ENCODE measurements at regions not wholly inside any gene's neighbourhood (a gene's known extent, or its start where the extent isn't known, plus 50 kb on each side); places are given as distances from the start of the nearest gene placed in this dataset.

GRCh38 chr5:20619591-20619990, 631.6 kb upstream of the CDH18 start:
- DNase-seq (ENCODE audit: low read depth, low spot score) = no peak
- no peak overlapping the region for H3K4me3 ChIP-seq (ENCODE audit: low read length)

- H3K4me3 ChIP-seq (ENCODE audit: low read length) = no peak overlapping the region
- DNase-seq (ENCODE audit: low read depth, low spot score) = no peak
These were observed 630.3 kb upstream of the CDH18 start for GRCh38 chr5:20618340-20618739.

GRCh38 chr5:20617841-20618240, 629.8 kb upstream of the CDH18 start:
- no peak for DNase-seq (ENCODE audit: low read depth, low spot score)
- H3K4me3 ChIP-seq (ENCODE audit: low read length) = no peak overlapping the region

- no peak for DNase-seq (ENCODE audit: low read depth, low spot score)
- H3K4me3 ChIP-seq (ENCODE audit: low read length) = no peak overlapping the region
These were observed 628.0 kb upstream of the CDH18 start for GRCh38 chr5:20615888-20616563.

- DNase-seq (ENCODE audit: low read depth, low spot score) = no peak
These were observed 623.6 kb upstream of the CDH18 start for GRCh38 chr5:20611620-20612019.

GRCh38 chr5:20610681-20611080, 622.7 kb upstream of the CDH18 start:
- DNase-seq (ENCODE audit: low read depth, low spot score) = no peak
- no peak overlapping the region for H3K4me3 ChIP-seq (ENCODE audit: low read length)

More at GRCh38 chr5:20611620-20612019, 623.6 kb upstream of the CDH18 start:
- H3K4me3 ChIP-seq (ENCODE audit: low read length) = no peak overlapping the region

- no peak overlapping the region for H3K4me3 ChIP-seq (ENCODE audit: low read length)
- no peak for DNase-seq (ENCODE audit: low read depth, low spot score)
These were observed 621.1 kb upstream of the CDH18 start for GRCh38 chr5:20609126-20609525.

- no peak for DNase-seq (ENCODE audit: low read depth, low spot score)
These were observed 620.6 kb upstream of the CDH18 start for GRCh38 chr5:20608567-20608966.

GRCh38 chr5:20605732-20606525, 617.9 kb upstream of the CDH18 start:
- no peak overlapping the region for H3K4me3 ChIP-seq (ENCODE audit: low read length)
- no peak for DNase-seq (ENCODE audit: low read depth, low spot score)

More at GRCh38 chr5:20608567-20608966, 620.6 kb upstream of the CDH18 start:
- no peak overlapping the region for H3K4me3 ChIP-seq (ENCODE audit: low read length)

GRCh38 chr5:20604992-20605391, 617.0 kb upstream of the CDH18 start:
- H3K4me3 ChIP-seq (ENCODE audit: low read length) = no peak overlapping the region
- DNase-seq (ENCODE audit: low read depth, low spot score) = no peak

- no peak overlapping the region for H3K4me3 ChIP-seq (ENCODE audit: low read length)
- peak; percentile 22 for DNase-seq (ENCODE audit: low read depth, low spot score)
These were observed 613.7 kb upstream of the CDH18 start for GRCh38 chr5:20601678-20602100.

- DNase-seq (ENCODE audit: low read depth, low spot score) = no peak
- no peak overlapping the region for H3K4me3 ChIP-seq (ENCODE audit: low read length)
These were observed 602.4 kb upstream of the CDH18 start for GRCh38 chr5:20590356-20590755.

- DNase-seq (ENCODE audit: low read depth, low spot score) = no peak
- H3K4me3 ChIP-seq (ENCODE audit: low read length) = no peak overlapping the region
These were observed 587.6 kb upstream of the CDH18 start for GRCh38 chr5:20575571-20575970.

- DNase-seq (ENCODE audit: low read depth, low spot score) = no peak
- H3K4me3 ChIP-seq (ENCODE audit: low read length) = no peak overlapping the region
These were observed 586.6 kb upstream of the CDH18 start for GRCh38 chr5:20574576-20574975.

GRCh38 chr5:20572614-20573013, 584.6 kb upstream of the CDH18 start:
- no peak for DNase-seq (ENCODE audit: low read depth, low spot score)
- H3K4me3 ChIP-seq (ENCODE audit: low read length) = no peak overlapping the region

- DNase-seq (ENCODE audit: low read depth, low spot score) = no peak
- H3K4me3 ChIP-seq (ENCODE audit: low read length) = no peak overlapping the region
These were observed 582.5 kb upstream of the CDH18 start for GRCh38 chr5:20570486-20570885.

- H3K4me3 ChIP-seq (ENCODE audit: low read length) = no peak overlapping the region
- DNase-seq (ENCODE audit: low read depth, low spot score) = no peak
These were observed 574.5 kb upstream of the CDH18 start for GRCh38 chr5:20562544-20562943.

- no peak for DNase-seq (ENCODE audit: low read depth, low spot score)
- no peak overlapping the region for H3K4me3 ChIP-seq (ENCODE audit: low read length)
These were observed 571.8 kb upstream of the CDH18 start for GRCh38 chr5:20559845-20560244.

- no peak for DNase-seq (ENCODE audit: low read depth, low spot score)
- no peak overlapping the region for H3K4me3 ChIP-seq (ENCODE audit: low read length)
These were observed 568.2 kb upstream of the CDH18 start for GRCh38 chr5:20556115-20556763.

- DNase-seq (ENCODE audit: low read depth, low spot score) = no peak
These were observed 567.0 kb upstream of the CDH18 start for GRCh38 chr5:20555034-20555433.

More at GRCh38 chr5:20555034-20555433, 567.0 kb upstream of the CDH18 start:
- H3K4me3 ChIP-seq (ENCODE audit: low read length) = no peak overlapping the region

All from Jurkat, Clone E6-1 (cell line).